T1000 (cell line): ENCODE measurements at regions not wholly inside any gene's neighbourhood (a gene's known extent, or its start where the extent isn't known, plus 50 kb on each side); places are given as distances from the start of the nearest gene placed in this dataset.
"Not testable (repeated sequence)": the region's sequence is repeated elsewhere in the genome, so short reads cannot be mapped to it uniquely, and the experiment has no call there.

ENCODE experiments used
- DNase-seq: peaks from one replicate; lab custom pipeline; 2025; ENCODE audit warnings: mixed read lengths; lab: John Stamatoyannopoulos, UW

- DNase-seq = no peak
Observed at GRCh38 chr12:16854465-16854864, 248.5 kb upstream of the LMO3 start.

- no peak for DNase-seq
Observed at GRCh38 chr12:16849473-16849872, 243.5 kb upstream of the LMO3 start.

- no peak for DNase-seq
Observed at GRCh38 chr12:16844875-16845274, 238.9 kb upstream of the LMO3 start.

GRCh38 chr12:16833376-16834015 lies 227.5 kb upstream of the LMO3 start:
- no peak for DNase-seq

GRCh38 chr12:16828891-16829290 lies 222.9 kb upstream of the LMO3 start:
- no peak for DNase-seq

- no peak for DNase-seq
Observed at GRCh38 chr12:16807731-16808130, 201.8 kb upstream of the LMO3 start.

- no peak for DNase-seq
Observed at GRCh38 chr12:16796168-16796567, 190.2 kb upstream of the LMO3 start.

GRCh38 chr12:16789204-16789790 lies 183.3 kb upstream of the LMO3 start:
- no peak for DNase-seq

- no peak for DNase-seq
Observed at GRCh38 chr12:16788506-16789203, 182.7 kb upstream of the LMO3 start.

- DNase-seq = no peak
Observed at GRCh38 chr12:16785953-16786352, 180.0 kb upstream of the LMO3 start.

- no peak for DNase-seq
Observed at GRCh38 chr12:16785524-16785923, 179.6 kb upstream of the LMO3 start.

GRCh38 chr12:16769129-16769528 lies 163.2 kb upstream of the LMO3 start:
- DNase-seq = not testable (repeated sequence)

GRCh38 chr12:16766736-16767135 lies 160.8 kb upstream of the LMO3 start:
- DNase-seq = no peak

- no peak for DNase-seq
Observed at GRCh38 chr12:16763901-16764300, 157.9 kb upstream of the LMO3 start.

- DNase-seq = no peak
Observed at GRCh38 chr12:16756833-16757555, 151.0 kb upstream of the LMO3 start.

GRCh38 chr12:16730772-16731171 lies 124.8 kb upstream of the LMO3 start:
- no peak for DNase-seq

GRCh38 chr12:16726879-16727278 lies 120.9 kb upstream of the LMO3 start:
- no peak for DNase-seq

- DNase-seq = no peak
Observed at GRCh38 chr12:16719713-16720416, 113.9 kb upstream of the LMO3 start.

- no peak for DNase-seq
Observed at GRCh38 chr12:16716928-16717327, 111.0 kb upstream of the LMO3 start.

GRCh38 chr12:16692099-16692498 lies 86.1 kb upstream of the LMO3 start:
- DNase-seq = no peak

- DNase-seq = no peak
Observed at GRCh38 chr12:16691624-16692023, 85.7 kb upstream of the LMO3 start.

- DNase-seq = no peak
Observed at GRCh38 chr12:16688200-16688599, 82.2 kb upstream of the LMO3 start.
